T-helper 22 cell (primary cell): ENCODE measurements at regions not wholly inside any gene's neighbourhood (a gene's known extent, or its start where the extent isn't known, plus 50 kb on each side); places are given as distances from the start of the nearest gene placed in this dataset.
"Not testable (repeated sequence)": the region's sequence is repeated elsewhere in the genome, so short reads cannot be mapped to it uniquely, and the experiment has no call there.

Experiments used
- DNase-seq: peaks from one replicate; pipeline ENCODE4 v3.0.0-alpha.2; 2020; ENCODE audit warnings: low read depth

GRCh38 chr1:195933835-195934234 lies 674.4 kb downstream of the KCNT2 start:
- DNase-seq = no peak

GRCh38 chr1:195915826-195916225 lies 692.4 kb downstream of the KCNT2 start:
- DNase-seq = no peak

- DNase-seq = no peak
These were observed 699.2 kb downstream of the KCNT2 start for GRCh38 chr1:195909061-195909460.

GRCh38 chr1:195908121-195908520 lies 700.1 kb downstream of the KCNT2 start:
- no peak for DNase-seq

GRCh38 chr1:195903203-195903602 lies 705.0 kb downstream of the KCNT2 start:
- DNase-seq = no peak

GRCh38 chr1:195902779-195903178 lies 705.5 kb downstream of the KCNT2 start:
- DNase-seq = no peak

GRCh38 chr1:195899762-195900352 lies 708.4 kb downstream of the KCNT2 start:
- DNase-seq = no peak

GRCh38 chr1:195898924-195899323 lies 709.3 kb downstream of the KCNT2 start:
- no peak for DNase-seq

GRCh38 chr1:195898373-195898772 lies 709.9 kb downstream of the KCNT2 start:
- DNase-seq = no peak

- no peak for DNase-seq
These were observed 711.2 kb downstream of the KCNT2 start for GRCh38 chr1:195897076-195897475.

GRCh38 chr1:195894411-195894810 lies 713.8 kb downstream of the KCNT2 start:
- no peak for DNase-seq

GRCh38 chr1:195886000-195886399 lies 722.2 kb downstream of the KCNT2 start:
- no peak for DNase-seq

GRCh38 chr1:195878478-195878877 lies 729.8 kb downstream of the KCNT2 start:
- DNase-seq = no peak

- DNase-seq = no peak
These were observed 731.4 kb downstream of the KCNT2 start for GRCh38 chr1:195876792-195877191.

GRCh38 chr1:195872376-195872775 lies 735.9 kb downstream of the KCNT2 start:
- DNase-seq = no peak

GRCh38 chr1:195867638-195868037 lies 740.6 kb downstream of the KCNT2 start:
- DNase-seq = no peak

- DNase-seq = no peak
These were observed 741.4 kb downstream of the KCNT2 start for GRCh38 chr1:195866781-195867222.

- DNase-seq = no peak
These were observed 742.0 kb downstream of the KCNT2 start for GRCh38 chr1:195866091-195866780.

- DNase-seq = no peak
These were observed 756.4 kb downstream of the KCNT2 start for GRCh38 chr1:195851804-195852203.

GRCh38 chr1:195851016-195851601 lies 757.1 kb downstream of the KCNT2 start:
- DNase-seq = no peak

- no peak for DNase-seq
These were observed 759.1 kb downstream of the KCNT2 start for GRCh38 chr1:195849180-195849579.

GRCh38 chr1:195847957-195848875 lies 760.0 kb downstream of the KCNT2 start:
- not testable (repeated sequence) for DNase-seq
